Stimulated activated CD8-positive, alpha-beta memory T cell treated with anti-CD3 and anti-CD28 coated beads, Interleukin-2, amount 100 ng/mL, for 1 hour (primary cell): ENCODE measurements at regions not wholly inside any gene's neighbourhood (a gene's known extent, or its start where the extent isn't known, plus 50 kb on each side); places are given as distances from the start of the nearest gene placed in this dataset.
"Not testable (repeated sequence)": the region's sequence is repeated elsewhere in the genome, so short reads cannot be mapped to it uniquely, and the experiment has no call there.

ENCODE experiments used
- DNase-seq, 2 donors: peaks; one replicate each; pipeline ENCODE4 v3.0.0-alpha.2; 2020; ENCODE audit warnings: low read depth in 2 of 2

- DNase-seq, result no peak
Measured at GRCh38 chr5:87752362-87752761, 339.6 kb upstream of the CCNH start.

DNA sequence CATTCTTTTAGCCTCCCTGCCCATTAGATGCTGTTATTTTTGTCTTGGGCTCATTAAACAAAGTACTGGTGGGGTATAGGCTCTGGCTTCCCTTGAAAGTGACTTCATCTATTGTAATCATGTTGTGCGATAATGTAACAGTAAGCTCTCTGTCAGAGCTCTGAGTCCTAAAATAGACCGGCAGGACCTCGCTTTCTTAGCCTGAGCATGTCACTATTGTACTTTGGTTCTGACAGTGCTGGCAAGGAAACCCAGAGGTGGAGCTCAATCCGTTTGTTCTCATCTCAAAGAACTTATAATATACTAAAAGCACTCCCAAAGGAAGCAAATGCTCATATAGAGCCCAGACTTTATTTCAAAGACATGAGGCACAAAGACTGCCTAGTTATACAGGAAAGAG, 339.1 kb upstream of the CCNH start:
- DNase-seq, result no peak

DNA sequence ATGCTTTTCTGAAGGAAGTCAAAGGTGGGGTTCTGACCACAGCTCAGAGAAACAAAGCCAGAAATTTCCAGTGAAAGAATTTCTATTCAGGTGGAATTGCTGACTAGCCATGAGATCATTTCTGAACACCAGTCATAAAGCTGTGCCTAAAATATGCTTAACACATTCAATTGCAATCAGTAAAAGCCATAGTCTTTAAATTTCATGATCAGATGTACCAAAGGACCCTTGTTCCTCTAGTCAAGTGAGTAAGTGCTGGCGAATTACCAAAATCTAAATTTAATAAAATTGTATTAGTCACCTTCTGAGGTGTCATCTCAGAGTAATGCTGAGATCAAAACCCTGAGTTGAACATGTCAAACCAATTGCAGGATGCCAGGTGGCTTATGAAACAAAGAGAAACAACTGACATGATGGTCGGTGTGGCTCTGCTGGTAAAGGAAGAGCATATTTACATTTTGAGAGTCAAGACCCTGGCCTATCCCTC, 334.2 kb upstream of the CCNH start:
- no peak for DNase-seq

DNA sequence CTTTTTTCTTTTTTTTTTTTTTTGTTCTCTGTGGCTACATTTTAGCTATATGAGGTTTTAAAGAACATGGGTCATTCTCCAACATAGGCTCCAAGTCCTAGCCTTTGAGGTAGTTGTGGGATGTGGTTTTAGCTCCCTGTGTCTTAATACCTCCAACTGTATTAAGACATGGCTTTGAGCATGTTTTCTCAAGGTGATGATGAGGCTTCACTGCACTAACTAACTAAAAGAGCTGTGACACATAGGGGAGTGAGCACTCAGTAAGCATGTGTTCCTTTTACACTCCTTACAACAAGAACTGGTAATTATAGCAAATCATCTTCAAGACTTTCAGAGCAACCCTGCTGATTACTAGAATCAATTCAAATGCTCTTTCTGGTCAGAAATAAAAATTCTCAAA, 333.6 kb upstream of the CCNH start:
- DNase-seq, result no peak

DNA sequence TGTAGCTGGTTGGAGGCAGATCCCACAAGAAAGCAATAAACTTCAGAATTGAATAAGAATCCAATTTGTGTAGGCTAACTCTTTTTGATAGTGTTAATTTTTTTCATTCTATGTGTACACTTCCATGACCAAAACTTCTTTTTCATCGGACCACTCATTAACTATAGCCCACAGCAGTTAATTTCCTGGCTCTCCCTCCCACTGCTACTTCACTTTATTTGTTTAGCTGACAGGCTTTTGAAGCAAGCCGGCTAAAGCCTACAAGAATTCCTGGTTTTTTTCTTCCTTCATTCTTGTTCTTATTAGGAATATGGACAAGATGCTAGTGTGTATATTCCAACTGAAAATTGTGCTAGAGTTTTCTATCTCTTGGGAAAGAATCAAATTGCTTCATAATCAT, 329.2 kb upstream of the CCNH start:
- no peak for DNase-seq

GRCh38 chr5:87735923-87736322, 323.2 kb upstream of the CCNH start:
- DNase-seq, result no peak

- DNase-seq, result no peak
Measured at GRCh38 chr5:87733897-87734296, 321.2 kb upstream of the CCNH start.

DNA sequence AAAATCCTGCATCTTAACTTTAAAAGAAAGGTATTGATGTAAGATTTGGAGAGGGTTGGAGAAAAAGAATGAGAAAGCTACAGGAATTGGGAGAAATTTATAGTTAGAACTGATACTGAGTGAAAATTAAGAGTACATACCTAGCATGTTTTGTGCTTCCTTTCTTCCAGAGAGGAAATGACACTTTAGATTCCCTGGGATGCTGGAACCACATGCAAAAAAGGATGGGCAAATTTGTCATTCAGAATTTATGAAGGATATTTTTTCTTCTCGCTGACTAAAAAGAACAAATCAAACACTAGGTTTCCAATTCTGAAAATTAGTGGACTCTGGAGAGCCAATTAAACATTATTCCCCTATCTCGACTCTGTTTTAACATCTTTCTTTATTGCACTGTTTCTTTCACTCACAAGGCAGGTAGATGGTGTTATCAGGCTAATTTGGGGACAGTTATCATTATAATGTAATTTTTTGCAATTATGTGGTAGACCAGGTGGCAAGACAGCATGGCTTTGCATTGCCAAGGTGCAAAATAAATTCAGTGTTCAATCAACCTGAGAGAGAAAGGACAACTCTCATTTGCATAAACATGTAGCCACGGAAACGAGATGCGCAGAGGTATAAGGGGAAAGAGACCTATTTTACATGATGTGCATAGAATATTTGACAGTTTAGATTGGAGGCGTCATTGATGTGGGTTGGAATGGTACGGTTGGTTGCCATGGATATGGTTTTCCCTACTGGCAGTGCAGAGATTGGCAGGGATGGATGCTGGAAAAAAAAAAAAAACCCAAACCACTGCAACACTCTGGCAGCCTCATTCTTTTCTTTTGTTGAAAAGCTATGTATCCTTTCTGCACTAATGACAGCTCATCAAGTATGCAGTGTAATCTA, 320.4 kb upstream of the CCNH start:
- no peak for DNase-seq

- no peak for DNase-seq
Measured at GRCh38 chr5:87729781-87730180, 317.1 kb upstream of the CCNH start.

- no peak for DNase-seq
Measured at GRCh38 chr5:87722286-87722685, 309.6 kb upstream of the CCNH start.

DNA sequence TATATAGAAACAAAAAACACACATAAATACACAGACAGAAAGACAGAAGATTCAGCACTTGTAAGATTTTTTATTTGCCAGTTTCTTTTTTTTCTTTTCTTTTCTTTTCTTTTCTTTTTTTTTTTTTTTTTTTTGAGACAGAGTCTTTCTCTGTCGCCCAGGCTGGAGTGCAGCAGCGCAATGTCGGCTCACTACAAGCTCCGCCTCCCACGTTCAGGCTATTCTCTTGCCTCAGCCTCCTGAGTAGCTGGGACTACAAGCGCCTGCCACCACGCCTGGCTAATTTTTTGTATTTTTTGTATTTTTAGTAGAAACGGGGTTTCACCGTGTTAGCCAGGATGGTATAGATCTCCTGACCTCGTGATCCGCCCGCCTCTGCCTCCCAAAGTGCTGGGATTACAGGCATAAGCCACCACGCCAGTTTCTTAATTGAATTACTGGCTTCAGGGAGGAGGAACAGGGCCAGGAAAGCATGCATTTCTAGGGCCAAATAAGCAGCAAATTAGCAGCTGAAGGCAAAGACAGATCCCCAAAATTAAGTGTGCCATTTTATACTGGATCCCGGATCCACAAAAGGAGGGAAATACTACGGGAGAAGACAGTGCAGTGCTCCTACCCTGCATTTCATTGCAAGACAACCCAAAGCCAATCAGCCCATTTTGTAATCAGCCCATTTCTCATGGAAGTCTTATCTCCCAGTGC, 305.6 kb upstream of the CCNH start:
- DNase-seq, result not testable (repeated sequence)

GRCh38 chr5:87717761-87718160, 305.0 kb upstream of the CCNH start:
- DNase-seq, result no peak

DNA sequence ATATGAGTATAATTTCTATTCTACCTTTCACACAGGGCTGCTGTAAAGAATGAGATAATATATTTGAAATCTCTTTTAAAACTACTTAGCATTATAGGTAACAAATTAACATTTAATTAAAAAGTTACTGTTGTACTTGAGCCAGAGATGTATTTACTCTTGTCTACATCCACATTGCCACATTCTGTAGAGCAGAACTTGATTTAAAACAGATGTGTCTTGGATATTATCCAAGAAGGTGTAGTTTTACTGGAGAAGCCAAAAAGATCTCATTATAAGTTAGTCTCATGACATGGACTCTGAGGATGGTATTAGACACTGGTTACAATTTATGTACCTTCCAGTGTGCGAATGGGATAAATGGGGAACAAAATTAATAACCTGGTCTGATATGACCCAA, 293.1 kb upstream of the CCNH start:
- no peak for DNase-seq

- no peak for DNase-seq
Measured at GRCh38 chr5:87686975-87687374, 274.2 kb upstream of the CCNH start.

DNA sequence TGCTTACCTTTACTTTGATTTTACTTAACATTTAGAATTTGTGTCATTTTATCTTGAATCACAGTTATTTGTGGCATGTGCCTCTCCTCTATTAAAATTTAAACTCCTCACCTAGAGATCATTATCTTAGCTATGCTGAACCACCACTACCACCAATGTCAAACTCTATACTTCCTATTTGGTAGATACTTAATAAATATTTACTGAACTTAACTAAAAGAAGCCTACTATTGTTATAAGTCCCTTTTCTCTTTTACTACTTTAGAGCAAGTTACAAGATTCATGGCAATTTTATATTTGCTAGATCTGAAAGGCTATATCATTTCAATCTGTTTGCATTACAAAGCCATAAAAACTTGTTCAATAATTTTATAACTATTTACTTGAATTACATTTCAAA, 273.3 kb upstream of the CCNH start:
- no peak for DNase-seq

DNA sequence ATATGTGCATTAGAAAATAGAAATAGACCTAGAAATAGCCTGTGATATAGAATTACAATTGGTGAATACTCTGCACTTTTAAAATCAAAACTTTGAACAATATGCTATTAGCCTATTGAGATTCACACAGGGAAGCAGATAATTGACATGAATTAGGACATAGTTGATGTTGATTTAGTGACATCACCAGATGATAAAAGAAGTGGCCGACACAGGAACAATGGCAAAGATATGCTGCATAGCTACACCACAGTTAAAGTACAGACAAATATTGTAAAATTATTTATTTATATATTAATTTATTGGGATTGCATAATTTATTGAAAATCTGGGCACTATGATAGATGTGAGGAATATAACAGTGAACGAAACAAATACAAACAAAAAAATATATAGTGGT, 261.5 kb upstream of the CCNH start:
- no peak for DNase-seq

GRCh38 chr5:87671146-87671545, 258.4 kb upstream of the CCNH start:
- DNase-seq, result no peak

GRCh38 chr5:87665166-87665565, 252.4 kb upstream of the CCNH start:
- no peak for DNase-seq

DNA sequence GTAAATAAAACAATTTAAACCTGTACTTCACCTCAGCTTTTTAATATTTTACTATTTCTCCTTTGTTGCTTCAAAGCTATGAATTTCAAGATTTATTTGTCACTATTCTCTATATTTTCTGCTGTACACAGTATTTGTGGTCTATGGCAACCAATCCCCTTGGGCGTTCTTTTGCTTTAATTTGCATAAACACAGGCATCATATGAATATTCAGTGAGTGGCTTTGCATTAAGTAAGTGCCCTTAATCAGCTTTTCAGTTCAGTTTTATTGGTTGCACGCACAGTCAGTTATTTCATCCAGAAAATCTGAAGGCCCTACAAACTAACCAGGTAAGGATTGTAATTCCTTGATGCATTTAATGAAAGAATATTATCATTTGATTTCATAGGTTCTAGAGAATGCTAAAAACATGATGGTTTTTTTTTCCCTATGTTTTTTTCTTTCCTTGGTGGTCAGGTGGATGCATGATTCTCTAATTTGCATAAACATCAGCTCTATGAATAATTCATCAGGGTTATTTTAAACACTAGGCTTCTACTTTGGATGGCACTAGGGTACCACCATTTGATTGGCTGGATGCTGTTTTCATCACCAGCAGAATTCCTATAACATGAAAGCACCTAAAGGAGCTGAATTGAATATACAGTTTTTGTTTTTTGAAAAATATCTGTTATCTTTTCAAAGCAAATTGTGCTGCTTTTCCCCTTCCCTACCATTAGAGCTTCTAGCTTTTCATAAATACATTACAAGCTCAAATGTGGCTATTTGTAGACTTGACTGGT, 249.2 kb upstream of the CCNH start:
- DNase-seq, result no peak

GRCh38 chr5:87653242-87653641, 240.5 kb upstream of the CCNH start:
- no peak for DNase-seq

DNA sequence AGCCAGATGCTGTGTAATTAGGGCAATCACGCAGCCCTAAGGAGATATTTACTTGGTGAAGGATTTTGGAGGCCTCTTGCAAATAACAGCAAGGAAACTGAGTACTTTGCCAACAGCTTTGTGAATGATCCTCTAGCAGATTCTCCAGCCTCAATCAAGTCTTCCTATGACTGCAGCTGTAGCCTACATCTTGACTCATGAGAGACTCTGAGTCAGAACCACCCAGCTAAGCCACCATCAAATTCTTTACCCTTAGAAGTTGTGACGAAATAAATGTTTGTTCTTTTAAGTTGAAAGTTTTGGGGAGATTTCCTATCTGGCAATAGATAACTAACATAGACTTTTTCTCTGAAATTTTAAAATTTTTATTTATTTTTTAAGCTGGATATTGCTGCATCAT, 237.6 kb upstream of the CCNH start:
- DNase-seq, result no peak

- no peak for DNase-seq
Measured at GRCh38 chr5:87649455-87649854, 236.7 kb upstream of the CCNH start.
